ENCODE measurements at regions not wholly inside any gene's neighbourhood (a gene's known extent, or its start where the extent isn't known, plus 50 kb on each side); places are given as distances from the start of the nearest gene placed in this dataset.
"Not testable (repeated sequence)": the region's sequence is repeated elsewhere in the genome, so short reads cannot be mapped to it uniquely, and the experiment has no call there.

DNA sequence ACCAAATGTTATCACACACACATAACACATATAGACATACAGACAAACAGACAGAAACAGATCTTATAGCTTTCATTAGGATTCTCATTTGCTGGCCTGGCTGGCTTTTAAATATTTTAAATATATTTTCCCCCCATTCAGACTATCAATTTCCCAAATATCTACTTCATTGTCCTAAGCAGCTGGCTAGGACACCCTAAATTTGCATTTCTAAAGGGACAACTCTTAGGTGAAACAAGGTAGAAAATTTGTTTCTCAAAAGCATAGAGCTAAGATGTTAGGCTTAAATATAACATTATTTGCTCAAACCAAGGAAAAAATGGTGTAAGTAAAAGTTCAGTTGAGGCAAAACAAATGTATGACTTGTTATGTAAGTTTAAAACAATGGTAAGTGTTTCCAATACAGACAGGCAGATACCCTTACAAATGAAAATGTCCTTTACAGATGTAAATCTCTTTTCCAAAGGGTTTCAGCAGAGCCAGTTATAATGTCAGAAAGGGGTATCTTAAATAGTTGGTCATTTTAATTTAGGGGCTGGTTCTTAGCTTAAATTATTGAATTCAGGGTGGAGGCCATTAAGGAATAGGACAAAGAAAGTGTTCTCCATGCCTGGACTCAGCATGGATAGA is 522.8 kb downstream of the DMRTA1 start:
- no peaks in the 10 kb centered on the region for H3K9me3 ChIP-seq (ENCODE audit: low read depth)
- peaks cover 4% of the 10 kb centered on the region; the same call in 1 of the 2 replicates for H3F3A ChIP-seq (ENCODE audit: insufficient read depth)
- H3K9ac ChIP-seq, result no peak overlapping the region
- H3K9me2 ChIP-seq (ENCODE audit: insufficient read depth), result no peaks in the 10 kb centered on the region; the same call in 1 of the 2 replicates
- TF ChIP-seq EZH2phosphoT487 (IDR thresholded peaks at IDR 0.05; ENCODE audit: insufficient read depth, low read depth) (no peak), EZH2 (IDR thresholded peaks at IDR 0.05; ENCODE audit: insufficient read depth, poor library complexity, severe bottlenecking) (no peak)
- H3K27ac ChIP-seq, result no peak overlapping the region
- H3K79me2 ChIP-seq (ENCODE audit: insufficient read depth), result no peaks in the 10 kb centered on the region
- no peak overlapping the region for H2AFZ ChIP-seq
- H3K36me3 ChIP-seq (ENCODE audit: low read depth), result no peaks in the 10 kb centered on the region
- in situ Hi-C loops (cut with MboI), result no loop called here
- peaks cover 11% of the 10 kb centered on the region; the same call in 1 of the 2 replicates for H3K4me1 ChIP-seq (ENCODE audit: insufficient read depth)
- H4K20me1 ChIP-seq (ENCODE audit: insufficient read depth), result no peaks in the 10 kb centered on the region
- no peak overlapping the region for H3K4me3 ChIP-seq
- DNase-seq, result no peak
- H3K4me2 ChIP-seq (ENCODE audit: unreplicated experiment), result no peak overlapping the region
- H3K27me3 ChIP-seq (replicated peaks; ENCODE audit: insufficient read depth), result no peaks in the 10 kb centered on the region

DNA sequence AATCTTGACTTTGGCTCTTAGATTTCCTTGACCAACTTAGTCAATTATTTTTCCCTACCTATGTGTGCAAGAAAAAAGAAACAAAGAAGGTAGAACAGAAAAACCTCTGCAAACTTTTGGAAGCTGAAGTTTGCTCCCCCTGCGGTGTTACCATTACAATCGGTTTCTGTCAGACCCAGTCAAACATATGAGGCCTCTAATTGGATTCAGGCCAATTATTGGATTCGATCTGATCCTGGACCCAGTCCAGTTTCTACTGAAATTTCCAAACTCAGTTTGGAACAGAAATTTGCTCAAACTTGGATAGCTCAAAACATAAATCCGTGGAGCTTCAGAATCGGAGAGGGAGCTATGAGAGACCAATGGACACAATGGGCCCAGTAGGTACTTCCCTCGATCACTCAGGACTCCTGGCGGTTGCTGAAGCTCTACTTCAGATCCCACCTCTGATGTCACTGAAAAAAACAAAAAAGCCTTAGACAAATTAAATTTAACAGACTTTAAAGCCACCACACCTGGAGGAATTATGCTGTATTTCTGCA is 523.9 kb downstream of the DMRTA1 start:
- H3K4me1 ChIP-seq (ENCODE audit: insufficient read depth), result peaks cover 20% of the 10 kb centered on the region
- H3K4me3 ChIP-seq, result no peak overlapping the region
- in situ Hi-C loops (cut with MboI), result no loop called here
- H3K9ac ChIP-seq, result no peak overlapping the region
- H2AFZ ChIP-seq, result no peak overlapping the region
- H3K9me2 ChIP-seq (ENCODE audit: insufficient read depth), result no peaks in the 10 kb centered on the region; the same call in 1 of the 2 replicates
- no peaks in the 10 kb centered on the region for H3K27me3 ChIP-seq (replicated peaks; ENCODE audit: insufficient read depth)
- no peaks in the 10 kb centered on the region for H4K20me1 ChIP-seq (ENCODE audit: insufficient read depth)
- no peaks in the 10 kb centered on the region for H3K36me3 ChIP-seq (ENCODE audit: low read depth)
- peaks cover 8% of the 10 kb centered on the region for H3F3A ChIP-seq (ENCODE audit: insufficient read depth)
- DNase-seq, result no peak
- H3K79me2 ChIP-seq (ENCODE audit: insufficient read depth), result no peaks in the 10 kb centered on the region
- H3K4me2 ChIP-seq (ENCODE audit: unreplicated experiment), result no peak overlapping the region
- no peak for TF ChIP-seq EZH2phosphoT487 (IDR thresholded peaks at IDR 0.05; ENCODE audit: insufficient read depth, low read depth)
- no peak for TF ChIP-seq EZH2 (IDR thresholded peaks at IDR 0.05; ENCODE audit: insufficient read depth, poor library complexity, severe bottlenecking)
- no peak overlapping the region for H3K27ac ChIP-seq
- 63 to 74% methylated on average over 7 of the region's 7 CpGs for WGBS, 2 experiments (ENCODE audit: low coverage in 1 of 2, low lambda C conversion rate in 2 of 2, missing lambda C conversion rate in 2 of 2)
- H3K9me3 ChIP-seq (ENCODE audit: low read depth), result no peaks in the 10 kb centered on the region

DNA sequence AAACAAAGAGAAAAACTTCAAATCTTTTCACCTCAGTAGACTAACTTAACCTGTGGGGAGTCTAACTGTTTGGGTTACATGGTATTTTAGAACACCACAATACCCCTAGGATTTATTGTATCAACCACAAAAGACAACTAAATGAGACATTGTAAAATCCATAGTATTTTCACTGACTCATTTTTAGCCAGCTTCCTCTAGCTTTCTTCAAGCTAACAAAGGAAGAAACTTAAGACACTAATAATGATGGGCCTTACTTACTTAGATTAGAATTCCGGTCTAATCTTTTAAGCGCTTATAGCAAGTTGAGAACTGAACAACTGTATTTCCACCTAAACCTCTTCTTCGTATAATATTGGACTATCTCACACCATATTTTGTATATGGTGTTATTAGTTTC is 529.3 kb downstream of the DMRTA1 start:
- H3K4me3 ChIP-seq, result peak overlapping the region; percentile 15; the same call in 1 of the 2 replicates
- H3K79me2 ChIP-seq (ENCODE audit: insufficient read depth), result no peaks in the 10 kb centered on the region
- H3K9me3 ChIP-seq (ENCODE audit: low read depth), result no peaks in the 10 kb centered on the region
- H3K27me3 ChIP-seq (replicated peaks; ENCODE audit: insufficient read depth), result no peaks in the 10 kb centered on the region
- H3K9me2 ChIP-seq (ENCODE audit: insufficient read depth), result no peaks in the 10 kb centered on the region
- in situ Hi-C loops (cut with MboI), result no loop called here
- DNase-seq, result peak; percentile 43
- peaks cover 40% of the 10 kb centered on the region for H3K4me1 ChIP-seq (ENCODE audit: insufficient read depth)
- H3F3A ChIP-seq (ENCODE audit: insufficient read depth), result peaks cover 20% of the 10 kb centered on the region
- no peaks in the 10 kb centered on the region for H3K36me3 ChIP-seq (ENCODE audit: low read depth)
- H3K4me2 ChIP-seq (ENCODE audit: unreplicated experiment), result peak overlapping the region; percentile 62
- WGBS, 2 experiments (ENCODE audit: low coverage in 1 of 2, low lambda C conversion rate in 2 of 2, missing lambda C conversion rate in 2 of 2), result 93 to 97% methylated on average over 3 of the region's 3 CpGs
- H3K27ac ChIP-seq, result peak overlapping the region; percentile 50
- H4K20me1 ChIP-seq (ENCODE audit: insufficient read depth), result no peaks in the 10 kb centered on the region
- peak overlapping the region; percentile 26; the same call in 1 of the 2 replicates for H2AFZ ChIP-seq
- TF ChIP-seq EZH2 (IDR thresholded peaks at IDR 0.05; ENCODE audit: insufficient read depth, poor library complexity, severe bottlenecking), result no peak
- no peak for TF ChIP-seq EZH2phosphoT487 (IDR thresholded peaks at IDR 0.05; ENCODE audit: insufficient read depth, low read depth)
- no peak overlapping the region for H3K9ac ChIP-seq

DNA sequence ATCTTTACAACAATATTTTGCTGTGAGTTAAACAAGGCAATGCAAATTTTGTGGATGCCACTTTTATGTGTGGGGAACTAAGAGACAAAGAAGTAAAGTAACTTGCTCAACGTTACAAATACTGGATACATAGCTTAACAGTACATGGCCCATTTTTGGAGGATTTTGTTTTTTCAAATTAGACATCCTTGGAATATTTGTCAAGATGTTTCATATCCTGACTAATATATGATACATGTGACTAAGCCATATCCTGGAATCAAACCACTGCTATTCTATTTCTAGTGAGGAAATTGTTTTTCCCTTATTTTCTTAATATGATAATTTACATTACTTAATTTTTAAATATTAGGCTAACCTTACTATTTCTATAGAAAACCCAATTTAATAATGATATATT is 529.8 kb downstream of the DMRTA1 start:
- in situ Hi-C loops (cut with MboI), result no loop called here
- Histone ChIP-seq H3K4me1 (ENCODE audit: insufficient read depth) (peaks cover 40% of the 10 kb centered on the region), H2AFZ (peak overlapping the region; percentile 26; the same call in 1 of the 2 replicates), H3F3A (ENCODE audit: insufficient read depth) (peaks cover 20% of the 10 kb centered on the region), H3K4me3 (peak overlapping the region; percentile 15; the same call in 1 of the 2 replicates), H4K20me1 (ENCODE audit: insufficient read depth) (no peaks in the 10 kb centered on the region), H3K79me2 (ENCODE audit: insufficient read depth) (no peaks in the 10 kb centered on the region), H3K9me2 (ENCODE audit: insufficient read depth) (no peaks in the 10 kb centered on the region), H3K36me3 (ENCODE audit: low read depth) (no peaks in the 10 kb centered on the region), H3K27ac (peak overlapping the region; percentile 50), H3K9ac (no peak overlapping the region), H3K9me3 (ENCODE audit: low read depth) (no peaks in the 10 kb centered on the region), H3K4me2 (ENCODE audit: unreplicated experiment) (peak overlapping the region; percentile 62), H3K27me3 (replicated peaks; ENCODE audit: insufficient read depth) (no peaks in the 10 kb centered on the region)
- WGBS, 2 experiments (ENCODE audit: low coverage in 1 of 2, low lambda C conversion rate in 2 of 2, missing lambda C conversion rate in 2 of 2), result 0% methylated on average over 1 of the region's 1 CpG
- peak; percentile 77 for DNase-seq
- no peak for TF ChIP-seq EZH2phosphoT487 (IDR thresholded peaks at IDR 0.05; ENCODE audit: insufficient read depth, low read depth)
- no peak for TF ChIP-seq EZH2 (IDR thresholded peaks at IDR 0.05; ENCODE audit: insufficient read depth, poor library complexity, severe bottlenecking)

DNA sequence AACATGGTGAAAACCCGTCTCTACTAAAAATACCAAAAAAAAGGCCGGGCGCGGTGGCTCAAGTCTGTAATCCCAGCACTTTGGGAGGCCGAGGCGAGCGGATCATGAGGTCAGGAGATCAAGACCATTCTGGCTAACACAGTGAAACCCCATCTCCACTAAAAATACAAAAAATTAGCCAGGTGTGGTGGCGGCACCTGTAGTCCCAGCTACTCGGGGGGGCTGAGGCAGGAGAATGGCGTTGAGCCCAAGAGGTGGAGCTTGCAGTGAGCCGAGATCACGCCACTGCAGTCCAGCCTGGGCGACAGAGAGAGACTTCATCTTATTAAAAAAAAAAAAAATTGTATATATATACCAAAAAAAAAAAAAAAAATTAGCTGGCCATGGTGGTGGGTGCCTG is 533.8 kb downstream of the DMRTA1 start:
- WGBS, 2 experiments (ENCODE audit: low coverage in 1 of 2, low lambda C conversion rate in 2 of 2, missing lambda C conversion rate in 2 of 2), result 83 to 97% methylated on average over 13 of the region's 13 CpGs
- H3K9me2 ChIP-seq (ENCODE audit: insufficient read depth); H3K79me2 ChIP-seq (ENCODE audit: insufficient read depth); H3K27ac ChIP-seq; H3K4me3 ChIP-seq; H4K20me1 ChIP-seq (ENCODE audit: insufficient read depth); H3K9me3 ChIP-seq (ENCODE audit: low read depth); H3K27me3 ChIP-seq (replicated peaks; ENCODE audit: insufficient read depth); in situ Hi-C loops (cut with MboI); H3K9ac ChIP-seq; DNase-seq; H3K36me3 ChIP-seq (ENCODE audit: low read depth); H2AFZ ChIP-seq; H3K4me2 ChIP-seq (ENCODE audit: unreplicated experiment): not testable (repeated sequence)
- Histone ChIP-seq H3K4me1 (ENCODE audit: insufficient read depth) (peaks cover 21% of the 10 kb centered on the region), H3F3A (ENCODE audit: insufficient read depth) (peaks cover 12% of the 10 kb centered on the region)
